Liver (tissue), 3 donors: ENCODE measurements at regions not wholly inside any gene's neighbourhood (a gene's known extent, or its start where the extent isn't known, plus 50 kb on each side); places are given as distances from the start of the nearest gene placed in this dataset.

Source experiments
- GABPA ChIP-seq, 2 donors: IDR thresholded peaks in 1 of 2; conservative IDR thresholded peaks in 1 of 2; 2 replicates each; pipeline ENCODE4 v1.6.1; 2016; ENCODE audit warnings: antibody characterized with exemption in 2 of 2, mild to moderate bottlenecking in 1 of 2, moderate library complexity in 1 of 2
- MAX ChIP-seq: IDR thresholded peaks from 2 replicates; pipeline ENCODE4 v1.6.1; 2016; ENCODE audit warnings: antibody characterized with exemption
- SP1 ChIP-seq: IDR thresholded peaks from 2 replicates; pipeline ENCODE4 v1.6.1; 2018; ENCODE audit warnings: antibody characterized with exemption, mild to moderate bottlenecking
- TAF1 ChIP-seq: conservative IDR thresholded peaks from 2 replicates; pipeline ENCODE4 v1.6.1; 2016; ENCODE audit warnings: antibody characterized with exemption, mild to moderate bottlenecking
- TF ChIP-seq, protein P1 (sequence below): fragments of 150-350 bp; IDR thresholded peaks from 2 replicates; pipeline ENCODE4 v1.5.1; 2017; ENCODE audit warnings: improper control_type of control experiment, low read depth, low read length; ENCODE audit not compliant: missing input control
- donor health status: healthy.
- donor health status: healthy.

DNA sequence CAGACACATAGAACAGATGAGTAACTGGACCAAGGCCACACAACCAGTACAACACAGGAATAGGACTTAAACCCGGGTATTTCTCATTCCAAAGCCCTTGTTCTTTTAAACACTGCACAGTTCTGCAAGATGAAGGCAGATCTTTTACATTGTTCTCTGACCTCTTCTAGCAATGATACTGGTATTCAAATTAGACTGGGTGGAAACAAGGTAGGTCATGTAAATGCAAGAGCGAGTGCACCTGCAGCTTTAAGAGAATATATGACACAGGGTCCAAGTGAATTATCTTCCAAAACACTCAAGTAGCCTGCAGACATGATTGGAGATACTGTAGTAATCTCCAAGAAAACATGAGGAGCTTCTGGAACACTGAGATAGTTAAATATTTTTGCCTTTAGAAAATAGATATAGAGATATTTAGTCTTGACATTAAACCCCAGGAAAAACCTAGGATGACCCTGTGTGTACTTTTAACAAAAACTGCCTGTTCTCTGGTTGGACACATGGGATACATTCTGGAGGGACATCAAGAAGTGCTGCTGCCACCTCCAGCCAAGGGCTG, 130.6 kb upstream of the EPB41L4A start:
- TF ChIP-seq, protein P1, sequence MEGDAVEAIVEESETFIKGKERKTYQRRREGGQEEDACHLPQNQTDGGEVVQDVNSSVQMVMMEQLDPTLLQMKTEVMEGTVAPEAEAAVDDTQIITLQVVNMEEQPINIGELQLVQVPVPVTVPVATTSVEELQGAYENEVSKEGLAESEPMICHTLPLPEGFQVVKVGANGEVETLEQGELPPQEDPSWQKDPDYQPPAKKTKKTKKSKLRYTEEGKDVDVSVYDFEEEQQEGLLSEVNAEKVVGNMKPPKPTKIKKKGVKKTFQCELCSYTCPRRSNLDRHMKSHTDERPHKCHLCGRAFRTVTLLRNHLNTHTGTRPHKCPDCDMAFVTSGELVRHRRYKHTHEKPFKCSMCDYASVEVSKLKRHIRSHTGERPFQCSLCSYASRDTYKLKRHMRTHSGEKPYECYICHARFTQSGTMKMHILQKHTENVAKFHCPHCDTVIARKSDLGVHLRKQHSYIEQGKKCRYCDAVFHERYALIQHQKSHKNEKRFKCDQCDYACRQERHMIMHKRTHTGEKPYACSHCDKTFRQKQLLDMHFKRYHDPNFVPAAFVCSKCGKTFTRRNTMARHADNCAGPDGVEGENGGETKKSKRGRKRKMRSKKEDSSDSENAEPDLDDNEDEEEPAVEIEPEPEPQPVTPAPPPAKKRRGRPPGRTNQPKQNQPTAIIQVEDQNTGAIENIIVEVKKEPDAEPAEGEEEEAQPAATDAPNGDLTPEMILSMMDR = no peak
- TF ChIP-seq TAF1 (no peak), GABPA (IDR thresholded peaks at IDR 0.05 in 1 of 2, conservative IDR thresholded peaks at IDR 0.05 in 1 of 2) (no peak), SP1 (no peak), MAX (no peak)
